Smooth muscle cell (in vitro differentiated cells): ENCODE measurements at regions not wholly inside any gene's neighbourhood (a gene's known extent, or its start where the extent isn't known, plus 50 kb on each side); places are given as distances from the start of the nearest gene placed in this dataset.

ENCODE experiments used
- DNase-seq: peaks from one replicate; lab custom pipeline; 2025; ENCODE audit not compliant: unreplicated experiment; lab: John Stamatoyannopoulos, UW
- H2AFZ ChIP-seq: fragments of 200-600 bp; sonication (generic); 2 replicates; pipeline ENCODE4 v1.6.0; 2016; ENCODE audit warnings: antibody characterized with exemption, low read depth, mild to moderate bottlenecking
- H3F3A ChIP-seq: fragments of 200-600 bp; sonication (generic); 2 replicates; pipeline ENCODE4 v1.6.0; 2017; ENCODE audit warnings: antibody characterized with exemption, low read depth
- H3K27ac ChIP-seq: fragments of 200-600 bp; sonication (generic); 2 replicates; pipeline ENCODE4 v1.5.1; 2016; ENCODE audit warnings: low read depth, mild to moderate bottlenecking
- H3K27me3 ChIP-seq: fragments of 200-600 bp; sonication (generic); 2 replicates; pipeline ENCODE4 v1.6.1; 2016; ENCODE audit warnings: low read depth, mild to moderate bottlenecking
- H3K36me3 ChIP-seq: fragments of 200-600 bp; sonication (generic); 2 replicates; pipeline ENCODE4 v1.5.1; 2016; ENCODE audit warnings: low read depth
- H3K4me1 ChIP-seq: fragments of 200-600 bp; sonication (generic); 2 replicates; pipeline ENCODE4 v1.5.1; 2016; ENCODE audit warnings: low read depth
- H3K4me2 ChIP-seq: fragments of 200-600 bp; sonication (generic); 2 replicates; pipeline ENCODE4 v1.6.0; 2016; ENCODE audit warnings: mild to moderate bottlenecking
- H3K4me3 ChIP-seq: fragments of 200-600 bp; sonication (generic); 2 replicates; pipeline ENCODE4 v1.5.1; 2016; ENCODE audit warnings: mild to moderate bottlenecking
- H3K79me2 ChIP-seq: fragments of 200-600 bp; sonication (generic); 2 replicates; pipeline ENCODE4 v1.6.0; 2016; ENCODE audit warnings: low read depth, mild to moderate bottlenecking
- H3K9ac ChIP-seq: fragments of 200-600 bp; sonication (generic); 2 replicates; pipeline ENCODE4 v1.6.0; 2016; ENCODE audit warnings: low read depth
- H3K9me3 ChIP-seq: fragments of 200-600 bp; sonication (generic); replicated peaks from 2 replicates; pipeline ENCODE4 v1.5.1; 2016; ENCODE audit warnings: low read depth
- H4K20me1 ChIP-seq: fragments of 200-600 bp; sonication (generic); 2 replicates; pipeline ENCODE4 v1.6.0; 2016; ENCODE audit warnings: low read depth
- CTCF ChIP-seq: fragments of 200-600 bp; sonication (generic); IDR thresholded peaks from 2 replicates; pipeline ENCODE4 v1.5.1; 2017; ENCODE audit warnings: borderline replicate concordance, mild to moderate bottlenecking, antibody characterized with exemption; ENCODE audit not compliant: insufficient read depth, poor library complexity, severe bottlenecking
- WGBS: methylation state at CpG from one replicate; pipeline ENCODE4 v1.1.7; 2016; ENCODE audit warnings: low lambda C conversion rate; 5-methylcytosine and 5-hydroxymethylcytosine counted together

GRCh38 chr5:38168029-38168428 lies 90.3 kb upstream of the EGFLAM start:
- Histone ChIP-seq H3K9ac (no peak overlapping the region), H2AFZ (no peak overlapping the region), H3K9me3 (no peaks in the 10 kb centered on the region), H3F3A (no peaks in the 10 kb centered on the region), H3K4me2 (no peak overlapping the region), H3K4me3 (no peak overlapping the region), H3K4me1 (no peaks in the 10 kb centered on the region), H3K36me3 (no peaks in the 10 kb centered on the region), H4K20me1 (no peaks in the 10 kb centered on the region), H3K79me2 (no peaks in the 10 kb centered on the region), H3K27me3 (peaks cover 17% of the 10 kb centered on the region), H3K27ac (no peak overlapping the region)
- WGBS: 54% methylated on average over 2 of the region's 2 CpGs
- TF ChIP-seq CTCF: no peak
- DNase-seq: no peak

- Histone ChIP-seq H3K27ac (no peak overlapping the region), H3K4me3 (no peak overlapping the region), H3F3A (no peaks in the 10 kb centered on the region), H4K20me1 (no peaks in the 10 kb centered on the region), H3K9ac (no peak overlapping the region), H2AFZ (no peak overlapping the region), H3K79me2 (no peaks in the 10 kb centered on the region), H3K36me3 (no peaks in the 10 kb centered on the region), H3K4me1 (no peaks in the 10 kb centered on the region), H3K4me2 (no peak overlapping the region), H3K9me3 (no peaks in the 10 kb centered on the region), H3K27me3 (peaks cover 17% of the 10 kb centered on the region)
- no peak for DNase-seq
- TF ChIP-seq CTCF: no peak
- WGBS: 48% methylated on average over 12 of the region's 12 CpGs
These were observed 90.8 kb upstream of the EGFLAM start for GRCh38 chr5:38167562-38167996.

- H3K36me3 ChIP-seq: no peaks in the 10 kb centered on the region
These were observed 91.5 kb upstream of the EGFLAM start for GRCh38 chr5:38166832-38167231.

More at GRCh38 chr5:38166832-38167231, 91.5 kb upstream of the EGFLAM start:
- Histone ChIP-seq H3F3A (no peaks in the 10 kb centered on the region), H3K9me3 (no peaks in the 10 kb centered on the region), H3K4me2 (no peak overlapping the region), H3K27ac (no peak overlapping the region), H4K20me1 (no peaks in the 10 kb centered on the region), H3K27me3 (peaks cover 17% of the 10 kb centered on the region), H3K4me1 (no peaks in the 10 kb centered on the region), H2AFZ (no peak overlapping the region), H3K4me3 (no peak overlapping the region), H3K79me2 (no peaks in the 10 kb centered on the region), H3K9ac (no peak overlapping the region)
- DNase-seq: no peak
- WGBS: 96% methylated on average over 11 of the region's 11 CpGs
- TF ChIP-seq CTCF: no peak
